ENCODE measurements at regions not wholly inside any gene's neighbourhood (a gene's known extent, or its start where the extent isn't known, plus 50 kb on each side); places are given as distances from the start of the nearest gene placed in this dataset.

- FAIRE-seq (no peak), DNase-seq (no peak), ATAC-seq (no peak)
- 78 to 82% methylated on average over 7 of the region's 7 CpGs for WGBS, 2 donors
- intact Hi-C loops (cut with DNase I), result no loop called here
- Histone ChIP-seq H3K27ac (no peak overlapping the region), H3K27me3 (no peaks in the 10 kb centered on the region), H3K4me3 (no peak overlapping the region), H3K36me3 (no peaks in the 10 kb centered on the region), H3K4me1 (no peaks in the 10 kb centered on the region), H3K9me3 (no peaks in the 10 kb centered on the region)
- TF ChIP-seq CTCF (IDR thresholded peaks at IDR 0.05), result no peak
These were observed 925.5 kb downstream of the SLC4A3 start for GRCh38 chr2:220552790-220553535.

GRCh38 chr2:220555961-220556630 lies 928.7 kb downstream of the SLC4A3 start:
- ATAC-seq (no peak), DNase-seq (no peak), FAIRE-seq (no peak)
- no peak for TF ChIP-seq CTCF (IDR thresholded peaks at IDR 0.05)
- Histone ChIP-seq H3K36me3 (no peaks in the 10 kb centered on the region), H3K4me3 (no peak overlapping the region), H3K9me3 (no peaks in the 10 kb centered on the region), H3K27me3 (no peaks in the 10 kb centered on the region), H3K27ac (no peak overlapping the region), H3K4me1 (no peaks in the 10 kb centered on the region)
- intact Hi-C loops (cut with DNase I), result no loop called here
- WGBS, 2 donors, result 87 to 93% methylated on average over 3 of the region's 3 CpGs

GRCh38 chr2:220556658-220557057 lies 929.2 kb downstream of the SLC4A3 start:
- no peak overlapping the region for H3K4me3 ChIP-seq
- H3K9me3 ChIP-seq, result no peaks in the 10 kb centered on the region
- ATAC-seq (no peak), FAIRE-seq (no peak), DNase-seq (no peak)
- TF ChIP-seq CTCF (IDR thresholded peaks at IDR 0.05), result no peak
- H3K27ac ChIP-seq, result no peak overlapping the region
- H3K27me3 ChIP-seq, result no peaks in the 10 kb centered on the region
- H3K4me1 ChIP-seq, result no peaks in the 10 kb centered on the region
- 60 to 72% methylated on average over 1 of the region's 1 CpG for WGBS, 2 donors
- intact Hi-C loops (cut with DNase I), result no loop called here
- H3K36me3 ChIP-seq, result no peaks in the 10 kb centered on the region

GRCh38 chr2:220560192-220560591 lies 932.8 kb downstream of the SLC4A3 start:
- ATAC-seq (no peak), FAIRE-seq (no peak), DNase-seq (no peak)
- Histone ChIP-seq H3K36me3 (no peaks in the 10 kb centered on the region), H3K27ac (no peak overlapping the region), H3K9me3 (no peaks in the 10 kb centered on the region), H3K27me3 (no peaks in the 10 kb centered on the region), H3K4me1 (no peaks in the 10 kb centered on the region), H3K4me3 (no peak overlapping the region)
- no peak for TF ChIP-seq CTCF (IDR thresholded peaks at IDR 0.05)
- intact Hi-C loops (cut with DNase I), result no loop called here
- 89 to 96% methylated on average over 7 of the region's 7 CpGs for WGBS, 2 donors

Measured in pancreas (tissue), 10 donors.